ENCODE measurements at regions not wholly inside any gene's neighbourhood (a gene's known extent, or its start where the extent isn't known, plus 50 kb on each side); places are given as distances from the start of the nearest gene placed in this dataset.

DNA sequence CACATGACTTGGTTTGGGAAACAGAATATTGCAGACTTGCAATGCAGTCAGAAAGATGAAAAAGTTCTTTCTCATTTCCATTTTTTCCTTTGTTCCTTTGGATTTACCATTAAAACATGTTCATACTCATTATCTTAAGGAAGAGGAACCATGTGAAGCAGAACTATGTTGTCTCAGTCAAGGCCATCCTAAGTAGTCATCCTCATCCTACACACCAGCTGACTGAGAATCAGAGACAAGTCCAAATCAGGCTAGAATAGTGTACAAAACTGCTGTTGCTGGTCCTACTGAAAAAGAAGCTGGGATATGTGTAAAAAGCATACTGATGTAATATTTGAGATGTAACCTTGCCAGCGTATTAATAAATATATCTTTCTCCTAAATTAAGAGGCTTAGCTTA, 433.4 kb downstream of the SLITRK5 start:
- H3K9me3 ChIP-seq (ENCODE audit: control insufficient read depth, insufficient read depth, low read depth, low read length): no peaks in the 10 kb centered on the region
- ChIA-PET POLR2A (no interaction called here), CTCF (no interaction called here)
- no peak overlapping the region for H3K27ac ChIP-seq (ENCODE audit: extremely low read depth, low read depth, low read length)
- no peaks in the 10 kb centered on the region for H3K4me1 ChIP-seq (ENCODE audit: control insufficient read depth, insufficient read depth, low read length)
- no peak overlapping the region for H3K4me3 ChIP-seq (ENCODE audit: low read depth, low read length)
- H3K36me3 ChIP-seq (ENCODE audit: control insufficient read depth in 2 of 2, insufficient read depth in 1 of 2, low read length in 2 of 2): no peaks in the 10 kb centered on the region
- TF ChIP-seq OVOL3 (tag by site-specific recombination; IDR thresholded peaks at IDR 0.05): no peak
- TF ChIP-seq ZNF626 (tag by site-specific recombination; IDR thresholded peaks at IDR 0.05): no peak
- TF ChIP-seq ZNF391 (tag by site-specific recombination; IDR thresholded peaks at IDR 0.05; ENCODE audit: borderline replicate concordance, low read depth): no peak
- no peak for TF ChIP-seq ZNF302 (tag by site-specific recombination; IDR thresholded peaks at IDR 0.05; ENCODE audit: low read depth)

DNA sequence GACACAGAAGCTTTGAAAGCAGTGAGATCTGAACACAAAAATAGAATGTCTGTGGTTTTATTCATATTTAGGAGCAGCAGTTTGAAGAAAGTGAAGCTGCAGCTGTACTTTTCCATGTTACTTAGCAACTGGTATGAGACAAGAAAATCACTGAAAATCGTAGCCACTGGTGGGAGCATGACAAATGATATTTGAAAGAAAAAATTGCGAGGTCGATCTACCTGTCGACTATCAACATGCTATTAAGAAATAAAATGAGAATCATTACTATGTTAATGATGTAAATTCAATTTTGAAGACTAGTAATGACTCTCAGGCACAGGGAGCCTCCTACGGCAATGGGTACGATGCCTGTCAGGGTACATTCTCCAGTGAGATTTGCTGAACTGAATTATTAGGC, 436.4 kb downstream of the SLITRK5 start:
- Histone ChIP-seq H3K4me1 (ENCODE audit: control insufficient read depth, insufficient read depth, low read length) (no peaks in the 10 kb centered on the region), H3K27ac (ENCODE audit: extremely low read depth, low read depth, low read length) (no peak overlapping the region), H3K9me3 (ENCODE audit: control insufficient read depth, insufficient read depth, low read depth, low read length) (no peaks in the 10 kb centered on the region), H3K36me3 (ENCODE audit: control insufficient read depth in 2 of 2, insufficient read depth in 1 of 2, low read length in 2 of 2) (no peaks in the 10 kb centered on the region), H3K4me3 (ENCODE audit: low read depth, low read length) (no peak overlapping the region)
- ChIA-PET CTCF (no interaction called here), POLR2A (no interaction called here)
- TF ChIP-seq ZNF785 (tag by site-specific recombination; IDR thresholded peaks at IDR 0.05): no peak
- no peak for TF ChIP-seq ZNF132 (tag by site-specific recombination; IDR thresholded peaks at IDR 0.05; ENCODE audit: borderline replicate concordance)
- TF ChIP-seq, protein P1, sequence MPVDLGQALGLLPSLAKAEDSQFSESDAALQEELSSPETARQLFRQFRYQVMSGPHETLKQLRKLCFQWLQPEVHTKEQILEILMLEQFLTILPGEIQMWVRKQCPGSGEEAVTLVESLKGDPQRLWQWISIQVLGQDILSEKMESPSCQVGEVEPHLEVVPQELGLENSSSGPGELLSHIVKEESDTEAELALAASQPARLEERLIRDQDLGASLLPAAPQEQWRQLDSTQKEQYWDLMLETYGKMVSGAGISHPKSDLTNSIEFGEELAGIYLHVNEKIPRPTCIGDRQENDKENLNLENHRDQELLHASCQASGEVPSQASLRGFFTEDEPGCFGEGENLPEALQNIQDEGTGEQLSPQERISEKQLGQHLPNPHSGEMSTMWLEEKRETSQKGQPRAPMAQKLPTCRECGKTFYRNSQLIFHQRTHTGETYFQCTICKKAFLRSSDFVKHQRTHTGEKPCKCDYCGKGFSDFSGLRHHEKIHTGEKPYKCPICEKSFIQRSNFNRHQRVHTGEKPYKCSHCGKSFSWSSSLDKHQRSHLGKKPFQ (tag by site-specific recombination; IDR thresholded peaks at IDR 0.05): no peak
- TF ChIP-seq ZNF2 (tag by site-specific recombination; IDR thresholded peaks at IDR 0.05): no peak
- TF ChIP-seq ZNF121 (tag by site-specific recombination; IDR thresholded peaks at IDR 0.05): no peak
- no peak for TF ChIP-seq ZNF133 (tag by site-specific recombination; IDR thresholded peaks at IDR 0.05)
- TF ChIP-seq, protein P2, sequence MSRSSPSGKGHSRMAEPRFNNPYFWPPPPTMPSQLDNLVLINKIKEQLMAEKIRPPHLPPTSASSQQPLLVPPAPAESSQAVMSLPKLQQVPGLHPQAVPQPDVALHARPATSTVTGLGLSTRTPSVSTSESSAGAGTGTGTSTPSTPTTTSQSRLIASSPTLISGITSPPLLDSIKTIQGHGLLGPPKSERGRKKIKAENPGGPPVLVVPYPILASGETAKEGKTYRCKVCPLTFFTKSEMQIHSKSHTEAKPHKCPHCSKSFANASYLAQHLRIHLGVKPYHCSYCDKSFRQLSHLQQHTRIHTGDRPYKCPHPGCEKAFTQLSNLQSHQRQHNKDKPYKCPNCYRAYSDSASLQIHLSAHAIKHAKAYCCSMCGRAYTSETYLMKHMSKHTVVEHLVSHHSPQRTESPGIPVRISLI (tag by site-specific recombination; IDR thresholded peaks at IDR 0.05): no peak
- no peak for TF ChIP-seq ZNF416 (tag by site-specific recombination; IDR thresholded peaks at IDR 0.05)
- no peak for TF ChIP-seq ZNF660 (tag by site-specific recombination; IDR thresholded peaks at IDR 0.05)
- TF ChIP-seq ZNF629 (tag by site-specific recombination; IDR thresholded peaks at IDR 0.05): no peak
- no peak for TF ChIP-seq ZNF664 (tag by site-specific recombination; IDR thresholded peaks at IDR 0.05)
- TF ChIP-seq FEZF1 (tag by site-specific recombination; IDR thresholded peaks at IDR 0.05): no peak

GRCh38 chr13:88112526-88112925, 441.4 kb downstream of the SLITRK5 start:
- Histone ChIP-seq H3K9me3 (ENCODE audit: control insufficient read depth, insufficient read depth, low read depth, low read length) (no peaks in the 10 kb centered on the region), H3K4me3 (ENCODE audit: low read depth, low read length) (no peak overlapping the region), H3K27ac (ENCODE audit: extremely low read depth, low read depth, low read length) (no peak overlapping the region), H3K36me3 (ENCODE audit: control insufficient read depth in 2 of 2, insufficient read depth in 1 of 2, low read length in 2 of 2) (no peaks in the 10 kb centered on the region), H3K4me1 (ENCODE audit: control insufficient read depth, insufficient read depth, low read length) (no peaks in the 10 kb centered on the region)
- POLR2A ChIA-PET: no interaction called here
- CTCF ChIA-PET: interaction anchor here (0.6 kb wide), 1 partner anchor 666 kb away, joined by 4 read pairs; no protein-coding TSS in a partner anchor
- TF ChIP-seq ZNF707 (tag by site-specific recombination; IDR thresholded peaks at IDR 0.05) (no peak), ZNF350 (tag by site-specific recombination; IDR thresholded peaks at IDR 0.05) (no peak), ZNF140 (tag by site-specific recombination; IDR thresholded peaks at IDR 0.05) (no peak), BCL6B (tag by site-specific recombination; IDR thresholded peaks at IDR 0.05) (no peak), ZNF664 (tag by site-specific recombination; IDR thresholded peaks at IDR 0.05) (no peak), ZBTB10 (tag by site-specific recombination; IDR thresholded peaks at IDR 0.05) (no peak), TSHZ1 (tag by site-specific recombination; IDR thresholded peaks at IDR 0.05; ENCODE audit: borderline replicate concordance) (no peak), ZNF747 (tag by site-specific recombination; IDR thresholded peaks at IDR 0.05) (no peak), ZFP69B (tag by site-specific recombination; IDR thresholded peaks at IDR 0.05) (no peak)

Measured in HEK293 (cell line).